Left lung (tissue), 4 donors: ENCODE measurements at regions not wholly inside any gene's neighbourhood (a gene's known extent, or its start where the extent isn't known, plus 50 kb on each side); places are given as distances from the start of the nearest gene placed in this dataset.

Experiments
- ATAC-seq: fragments of 200-7000 bp; cut with Tn5 transposase; one replicate; pipeline ENCODE4 v1.9.1; 2020; ENCODE audit warnings: moderate library complexity
- DNase-seq, 4 donors: peaks; one replicate each; pipeline ENCODE4 v3.0.0-alpha.2; 2013 to 2020
- H3K27ac ChIP-seq, 2 donors: fragments of 200-600 bp; sonication (generic) in 1 of 2; one replicate each; pipeline versions ENCODE4 v1.5.0 to v1.8.0; 2020 to 2021
- H3K27me3 ChIP-seq, 2 donors: fragments of 200-600 bp; sonication (generic) in 1 of 2; one replicate each; pipeline versions ENCODE4 v1.5.0 to v1.8.0; 2020 to 2021
- H3K36me3 ChIP-seq, 2 donors: fragments of 200-600 bp; sonication (generic) in 1 of 2; one replicate each; pipeline versions ENCODE4 v1.5.0 to v1.8.0; 2020 to 2021
- H3K4me1 ChIP-seq, 2 donors: fragments of 200-600 bp; one replicate each; pipeline ENCODE4 v1.8.0; 2021
- H3K4me3 ChIP-seq, 2 donors: fragments of 200-600 bp; sonication (generic) in 1 of 2; one replicate each; pipeline versions ENCODE4 v1.5.0 to v1.8.0; 2020 to 2021; ENCODE audit warnings: mild to moderate bottlenecking in 1 of 2
- H3K9me3 ChIP-seq, 2 donors: fragments of 200-600 bp; sonication (generic) in 1 of 2; one replicate each; pipeline versions ENCODE4 v1.5.0 to v1.8.0; 2020 to 2021
- CTCF ChIP-seq, 2 donors: fragments of 200-600 bp; sonication (generic) in 1 of 2; IDR thresholded peaks; one replicate each; pipeline versions ENCODE4 v1.5.0 to v1.8.0; 2021; ENCODE audit warnings: antibody characterized with exemption in 2 of 2
- intact Hi-C, 2 donors: fragments of 100-400 bp; cut with DNase I; formaldehyde crosslinking; loops; one replicate each; pipeline versions ENCODE4 v1.11.2 to v1.14.2; 2022
- donor health status: DM: no; HTN: yes; CAD: no.
- donor health status: DM: no; HTN: no; CAD: no.

DNA sequence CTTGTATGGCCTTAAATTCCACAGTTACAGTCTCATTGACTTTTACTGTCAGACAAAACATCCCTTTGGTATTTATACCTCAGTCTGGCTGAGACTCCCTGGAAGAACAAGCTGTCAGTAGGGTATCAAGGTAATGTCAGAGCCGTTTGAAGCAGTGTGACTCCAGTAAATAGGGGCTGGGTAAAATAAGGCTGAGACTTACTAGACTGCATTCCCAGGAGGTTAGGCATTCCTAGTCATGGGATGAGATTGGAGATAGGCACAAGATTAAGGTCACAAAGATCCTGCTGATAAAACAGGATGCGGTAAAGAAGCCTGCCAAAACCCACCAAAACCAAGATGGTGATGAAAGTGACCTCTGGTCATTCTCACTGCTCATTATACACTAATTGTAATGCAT lies 219.5 kb upstream of the SKOR2 start:
- no peak overlapping the region for H3K27ac ChIP-seq
- intact Hi-C loops = no loop called here
- H3K9me3 ChIP-seq = no peaks in the 10 kb centered on the region
- no peak for DNase-seq
- no peaks in the 10 kb centered on the region for H3K36me3 ChIP-seq
- H3K4me1 ChIP-seq = no peaks in the 10 kb centered on the region
- TF ChIP-seq CTCF (IDR thresholded peaks at IDR 0.05) = no peak
- no peak overlapping the region for H3K4me3 ChIP-seq
- no peak for ATAC-seq
- H3K27me3 ChIP-seq = no peaks in the 10 kb centered on the region

GRCh38 chr18:47469576-47469975 lies 218.1 kb upstream of the SKOR2 start:
- Histone ChIP-seq H3K27me3 (no peaks in the 10 kb centered on the region), H3K27ac (no peak overlapping the region), H3K4me1 (no peaks in the 10 kb centered on the region), H3K36me3 (no peaks in the 10 kb centered on the region), H3K9me3 (no peaks in the 10 kb centered on the region), H3K4me3 (no peak overlapping the region)
- ATAC-seq = no peak
- TF ChIP-seq CTCF (IDR thresholded peaks at IDR 0.05) = no peak
- intact Hi-C loops = no loop called here
- DNase-seq = no peak

DNA sequence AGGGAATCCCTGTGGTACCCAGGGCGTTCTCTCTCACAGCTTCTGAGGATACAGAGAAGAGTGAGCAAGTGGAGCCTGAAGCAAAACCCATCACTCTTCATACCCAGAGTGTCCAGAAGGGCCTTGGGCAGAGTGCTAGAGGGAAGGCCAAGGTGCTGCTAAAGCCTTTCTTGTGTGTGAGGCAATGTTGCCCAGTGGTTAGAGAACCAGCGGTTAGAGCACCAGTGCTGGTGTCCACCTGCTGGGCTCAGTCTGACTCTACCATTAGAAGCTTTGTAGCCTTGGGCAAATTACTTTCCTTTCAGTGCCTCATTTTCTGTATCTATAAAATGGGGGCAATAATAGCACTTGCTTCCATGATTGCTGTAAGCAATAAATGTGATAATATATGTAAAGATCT lies 210.5 kb upstream of the SKOR2 start:
- no peaks in the 10 kb centered on the region for H3K9me3 ChIP-seq
- no peaks in the 10 kb centered on the region for H3K27me3 ChIP-seq
- intact Hi-C loops = no loop called here
- DNase-seq = no peak
- no peak for TF ChIP-seq CTCF (IDR thresholded peaks at IDR 0.05)
- ATAC-seq = no peak
- no peaks in the 10 kb centered on the region for H3K4me1 ChIP-seq
- no peaks in the 10 kb centered on the region for H3K36me3 ChIP-seq
- H3K27ac ChIP-seq = no peak overlapping the region
- H3K4me3 ChIP-seq = no peak overlapping the region

- DNase-seq (no peak), ATAC-seq (no peak)
- intact Hi-C loops = no loop called here
- Histone ChIP-seq H3K4me3 (no peak overlapping the region), H3K9me3 (no peaks in the 10 kb centered on the region), H3K27ac (no peak overlapping the region), H3K27me3 (no peaks in the 10 kb centered on the region), H3K4me1 (no peaks in the 10 kb centered on the region), H3K36me3 (no peaks in the 10 kb centered on the region)
- no peak for TF ChIP-seq CTCF (IDR thresholded peaks at IDR 0.05)
Observed at GRCh38 chr18:47461406-47461948, 210.0 kb upstream of the SKOR2 start.

DNA sequence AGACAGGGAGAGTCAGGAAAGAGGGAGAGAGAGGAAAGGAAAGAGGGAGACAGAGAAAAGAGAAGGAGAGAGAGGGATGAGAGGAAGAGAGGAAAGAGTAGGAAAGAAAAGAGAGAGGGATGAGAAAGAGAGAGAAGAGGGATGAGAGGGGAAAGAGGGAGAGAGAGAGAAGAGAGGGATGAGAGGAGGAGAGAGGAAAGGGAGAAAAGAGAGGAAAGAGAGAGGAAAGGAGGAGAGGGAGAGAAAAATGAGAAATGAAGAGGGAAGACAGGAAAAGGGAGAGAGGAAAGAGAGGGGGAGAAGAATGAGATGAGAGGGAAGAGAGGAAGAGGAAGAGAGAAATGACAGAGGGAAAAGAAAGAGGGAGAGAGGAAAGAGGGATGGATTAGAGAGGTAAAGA lies 207.0 kb upstream of the SKOR2 start:
- H3K9me3 ChIP-seq = no peaks in the 10 kb centered on the region
- H3K27me3 ChIP-seq = no peaks in the 10 kb centered on the region
- ATAC-seq (no peak), DNase-seq (no peak)
- intact Hi-C loops = no loop called here
- H3K4me1 ChIP-seq = no peaks in the 10 kb centered on the region
- H3K27ac ChIP-seq = no peak overlapping the region
- H3K4me3 ChIP-seq = no peak overlapping the region
- no peaks in the 10 kb centered on the region for H3K36me3 ChIP-seq
- TF ChIP-seq CTCF (IDR thresholded peaks at IDR 0.05) = no peak
